ENCODE measurements at regions not wholly inside any gene's neighbourhood (a gene's known extent, or its start where the extent isn't known, plus 50 kb on each side); places are given as distances from the start of the nearest gene placed in this dataset.

DNA sequence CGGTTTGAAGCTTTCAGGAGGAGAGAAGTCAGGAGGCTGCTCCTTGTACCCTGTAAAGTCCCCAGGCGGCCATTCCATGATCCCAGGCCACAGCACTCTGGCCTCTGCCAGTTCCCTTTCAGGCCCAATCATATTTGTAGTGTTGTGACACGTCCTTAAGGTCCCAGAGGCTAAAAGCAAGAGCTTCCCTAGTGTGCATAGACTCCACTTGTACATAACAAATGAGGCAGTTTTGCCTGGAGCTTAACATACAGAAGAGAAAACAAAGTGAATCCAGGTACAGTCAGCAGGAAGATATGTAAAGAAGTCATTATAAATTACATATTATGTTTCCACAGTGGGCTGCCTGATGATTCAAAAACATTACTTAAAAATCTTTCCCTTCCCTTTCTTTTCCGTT lies 81.1 kb upstream of the RPH3A start:
- Histone ChIP-seq H3K27ac (ENCODE audit: low read length) (no peak overlapping the region), H3K4me3 (ENCODE audit: low read depth in 2 of 2, low read length in 2 of 2) (no peak overlapping the region), H3K4me1 (ENCODE audit: control insufficient read depth, insufficient read depth, low read length) (no peaks in the 10 kb centered on the region), H3K9me3 (ENCODE audit: control insufficient read depth, insufficient read depth, low read depth, low read length) (no peaks in the 10 kb centered on the region), H3K27me3 (ENCODE audit: control insufficient read depth, insufficient read depth, low read length) (0 out of 2 replicates have a peak, but pooled peaks cover 3% of the 10 kb centered on the region), H3K36me3 (ENCODE audit: control insufficient read depth, insufficient read depth, low read length) (no peaks in the 10 kb centered on the region)
- ChIA-PET POLR2A (no interaction called here), CTCF (no interaction called here)
- in situ Hi-C loops (cut with HindIII; ENCODE audit: low pct_unique_long_range_greater_than_20kb, low sequenced_read_pairs) = no loop called here
- intact Hi-C loops (cut with micrococcal nuclease; ENCODE audit: unreplicated experiment) = no loop called here
- no TSS peak for BruUV-seq (replicated peaks)
- TF ChIP-seq REST (IDR thresholded peaks at IDR 0.05; ENCODE audit: insufficient read depth in 1 of 2, low read depth in 2 of 2, low read length in 1 of 2) (no peak), POLR2AphosphoS5 (IDR thresholded peaks at IDR 0.05; ENCODE audit: low read depth, low read length) (no peak), CTCF (IDR thresholded peaks at IDR 0.05) (no peak)
- DNase-seq (ENCODE audit: low read depth, low spot score) (no peak), ATAC-seq (no peak)

GRCh38 chr12:112711026-112711425 lies 80.5 kb upstream of the RPH3A start:
- in situ Hi-C loops (cut with HindIII; ENCODE audit: low pct_unique_long_range_greater_than_20kb, low sequenced_read_pairs) (no loop called here), intact Hi-C loops (cut with micrococcal nuclease; ENCODE audit: unreplicated experiment) (no loop called here)
- 0 out of 2 replicates have a peak, but pooled peaks cover 3% of the 10 kb centered on the region for H3K27me3 ChIP-seq (ENCODE audit: control insufficient read depth, insufficient read depth, low read length)
- H3K4me1 ChIP-seq (ENCODE audit: control insufficient read depth, insufficient read depth, low read length) = no peaks in the 10 kb centered on the region
- DNase-seq (ENCODE audit: low read depth, low spot score) (no peak), ATAC-seq (no peak)
- POLR2A ChIA-PET = no interaction called here
- no TSS peak for BruUV-seq (replicated peaks)
- H3K36me3 ChIP-seq (ENCODE audit: control insufficient read depth, insufficient read depth, low read length) = no peaks in the 10 kb centered on the region
- no peaks in the 10 kb centered on the region for H3K9me3 ChIP-seq (ENCODE audit: control insufficient read depth, insufficient read depth, low read depth, low read length)
- CTCF ChIA-PET = no interaction called here
- H3K4me3 ChIP-seq (ENCODE audit: low read depth in 2 of 2, low read length in 2 of 2) = no peak overlapping the region
- no peak overlapping the region for H3K27ac ChIP-seq (ENCODE audit: low read length)
- TF ChIP-seq REST (IDR thresholded peaks at IDR 0.05; ENCODE audit: insufficient read depth in 1 of 2, low read depth in 2 of 2, low read length in 1 of 2) (no peak), CTCF (IDR thresholded peaks at IDR 0.05) (no peak), SIN3A (IDR thresholded peaks at IDR 0.05; ENCODE audit: borderline replicate concordance, insufficient read depth, low read depth, low read length) (no peak), TCF7L2 (IDR thresholded peaks at IDR 0.05; ENCODE audit: low read depth, low read length) (no peak), POLR2AphosphoS5 (IDR thresholded peaks at IDR 0.05; ENCODE audit: low read depth, low read length) (no peak)
